HG02938 (cell line): ENCODE measurements at regions not wholly inside any gene's neighbourhood (a gene's known extent, or its start where the extent isn't known, plus 50 kb on each side); places are given as distances from the start of the nearest gene placed in this dataset.

Source experiments
- ATAC-seq: cut with Tn5 transposase; IDR thresholded peaks from one replicate; pipeline ENCODE4 v1.9.1; 2021; ENCODE audit warnings: mild to moderate bottlenecking, moderate library complexity; ENCODE audit not compliant: unreplicated experiment

GRCh38 chr12:85504164-85504563 is 224.1 kb downstream of the ALX1 start:
- no peak for ATAC-seq

GRCh38 chr12:85504624-85505023 is 224.6 kb downstream of the ALX1 start:
- no peak for ATAC-seq

GRCh38 chr12:85507456-85507855 is 227.4 kb downstream of the ALX1 start:
- no peak for ATAC-seq

GRCh38 chr12:85509081-85509856 is 229.2 kb downstream of the ALX1 start:
- ATAC-seq, result no peak

- ATAC-seq, result peak; percentile 97
These were observed 229.8 kb downstream of the ALX1 start for GRCh38 chr12:85509857-85510256.

- no peak for ATAC-seq
These were observed 236.0 kb downstream of the ALX1 start for GRCh38 chr12:85516039-85516438.

GRCh38 chr12:85516667-85517325 is 236.8 kb downstream of the ALX1 start:
- no peak for ATAC-seq

- ATAC-seq, result no peak
These were observed 239.1 kb downstream of the ALX1 start for GRCh38 chr12:85519163-85519562.

- no peak for ATAC-seq
These were observed 243.2 kb downstream of the ALX1 start for GRCh38 chr12:85523197-85523596.

GRCh38 chr12:85527192-85527591 is 247.2 kb downstream of the ALX1 start:
- ATAC-seq, result peak; percentile 66

GRCh38 chr12:85529896-85530295 is 249.9 kb downstream of the ALX1 start:
- no peak for ATAC-seq

- ATAC-seq, result no peak
These were observed 250.4 kb downstream of the ALX1 start for GRCh38 chr12:85530456-85530855.

- ATAC-seq, result peak; percentile 95
These were observed 251.3 kb downstream of the ALX1 start for GRCh38 chr12:85531341-85531740.

GRCh38 chr12:85549640-85550039 is 269.6 kb downstream of the ALX1 start:
- ATAC-seq, result no peak

GRCh38 chr12:85550924-85551323 is 270.9 kb downstream of the ALX1 start:
- ATAC-seq, result no peak

- ATAC-seq, result no peak
These were observed 272.4 kb downstream of the ALX1 start for GRCh38 chr12:85552461-85552860.

- ATAC-seq, result no peak
These were observed 277.8 kb downstream of the ALX1 start for GRCh38 chr12:85557850-85558249.

GRCh38 chr12:85558684-85559083 is 277.5 kb downstream of the RASSF9 start:
- no peak for ATAC-seq

GRCh38 chr12:85559127-85559526 is 277.1 kb downstream of the RASSF9 start:
- ATAC-seq, result no peak

GRCh38 chr12:85559536-85559935 is 276.7 kb downstream of the RASSF9 start:
- ATAC-seq, result no peak

- ATAC-seq, result no peak
These were observed 273.4 kb downstream of the RASSF9 start for GRCh38 chr12:85562765-85563164.

- ATAC-seq, result no peak
These were observed 271.4 kb downstream of the RASSF9 start for GRCh38 chr12:85564786-85565185.
